SHP77 (cell line): ENCODE measurements at regions not wholly inside any gene's neighbourhood (a gene's known extent, or its start where the extent isn't known, plus 50 kb on each side); places are given as distances from the start of the nearest gene placed in this dataset.

Experiments used
- DNase-seq, 2 experiments: peaks; one replicate each; lab custom pipeline; 2025; lab: John Stamatoyannopoulos, UW

DNA sequence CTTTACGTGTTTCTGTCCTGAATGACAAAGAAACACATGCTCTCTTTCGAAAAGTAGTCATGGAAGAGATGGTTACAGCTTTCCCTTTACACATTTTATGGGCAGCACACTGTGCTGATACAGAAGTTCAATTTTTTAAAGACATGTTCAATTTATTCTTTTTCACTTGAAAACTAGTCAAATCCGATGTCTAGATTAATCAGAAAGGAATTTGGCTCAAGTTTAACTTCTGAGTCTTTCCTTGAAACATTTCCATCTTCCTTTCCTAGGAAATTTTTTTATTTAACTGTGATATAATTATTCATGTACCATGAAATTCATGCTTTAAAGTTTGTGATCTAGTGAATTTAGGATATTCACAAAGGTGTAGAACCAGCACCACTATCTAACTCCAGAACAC lies 360.1 kb downstream of the TNS3 start:
- no peak for DNase-seq

DNA sequence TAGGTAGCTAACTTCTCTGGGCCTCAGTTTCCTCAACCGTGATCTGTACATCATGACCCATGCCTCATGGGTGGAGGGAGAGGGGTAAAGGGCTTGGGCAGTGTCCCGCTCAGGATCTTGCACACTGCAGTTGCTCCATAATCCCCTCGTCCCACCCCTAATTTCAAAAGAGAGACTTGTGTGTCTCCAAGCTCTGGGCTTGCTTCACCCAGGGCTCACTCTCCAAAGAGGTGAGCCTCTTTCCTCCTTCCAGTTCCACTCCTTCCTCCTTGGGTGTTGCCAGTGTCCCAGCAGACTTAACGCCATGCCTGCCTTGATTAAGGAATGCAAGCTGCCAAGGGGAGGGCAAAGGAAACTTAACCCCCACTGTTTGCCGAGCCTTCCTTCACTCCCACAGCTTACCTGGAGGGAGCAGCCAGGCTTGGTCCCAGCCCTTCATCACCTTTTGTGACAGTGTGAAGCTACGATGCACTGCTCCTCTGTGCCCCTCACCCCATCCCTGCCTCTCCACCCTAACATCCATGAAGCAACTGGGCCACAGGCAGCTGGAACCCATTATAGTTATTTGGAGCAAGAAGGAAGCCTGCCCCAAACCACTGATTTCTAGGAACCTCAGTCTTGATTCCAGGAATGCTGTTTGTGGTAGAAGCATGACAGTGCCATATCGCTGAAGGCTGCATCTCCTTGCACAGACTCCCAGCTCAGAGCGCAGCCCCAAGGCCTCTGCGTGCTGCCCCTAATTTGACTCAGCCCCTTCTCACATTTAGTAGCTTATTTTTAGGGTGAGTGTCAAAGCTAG lies 363.3 kb downstream of the TNS3 start:
- no peak for DNase-seq

DNA sequence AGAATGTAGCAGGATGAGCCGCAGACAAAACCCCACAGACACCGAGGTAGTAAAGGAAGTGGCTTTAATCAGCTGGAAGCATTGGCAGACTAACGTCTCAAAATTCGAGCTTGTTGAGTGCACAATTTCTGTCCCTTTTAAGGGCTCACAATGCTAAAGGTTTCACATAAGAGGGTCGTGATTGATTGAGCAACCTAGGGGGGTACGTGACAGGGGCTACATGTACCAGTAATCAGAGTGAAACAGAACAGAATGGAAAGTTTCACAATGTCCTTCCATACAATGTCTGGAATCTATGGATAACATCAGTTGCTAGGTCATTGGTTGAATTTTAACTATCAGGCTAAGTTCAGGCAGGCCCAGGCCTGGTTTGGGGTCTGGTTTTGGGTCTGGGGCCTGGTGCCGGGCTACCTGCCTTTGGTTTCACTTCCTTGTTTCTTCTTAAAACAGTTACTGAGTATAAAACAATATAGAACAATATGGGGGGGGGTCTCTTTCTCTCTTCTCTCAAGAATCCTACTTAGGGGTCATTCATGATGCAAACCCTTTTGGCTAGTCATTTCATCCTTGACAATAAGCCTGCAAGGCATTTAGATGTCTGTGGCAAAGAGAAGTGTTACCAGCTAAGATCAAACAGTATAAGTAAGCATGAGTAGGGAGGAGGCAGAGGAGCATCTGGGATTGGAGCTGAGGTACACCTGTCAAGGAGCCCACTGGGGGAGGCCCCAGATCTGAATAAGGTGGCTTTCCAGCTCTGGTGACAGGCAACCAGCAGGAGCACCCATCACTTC lies 364.1 kb downstream of the TNS3 start:
- DNase-seq = no peak

DNA sequence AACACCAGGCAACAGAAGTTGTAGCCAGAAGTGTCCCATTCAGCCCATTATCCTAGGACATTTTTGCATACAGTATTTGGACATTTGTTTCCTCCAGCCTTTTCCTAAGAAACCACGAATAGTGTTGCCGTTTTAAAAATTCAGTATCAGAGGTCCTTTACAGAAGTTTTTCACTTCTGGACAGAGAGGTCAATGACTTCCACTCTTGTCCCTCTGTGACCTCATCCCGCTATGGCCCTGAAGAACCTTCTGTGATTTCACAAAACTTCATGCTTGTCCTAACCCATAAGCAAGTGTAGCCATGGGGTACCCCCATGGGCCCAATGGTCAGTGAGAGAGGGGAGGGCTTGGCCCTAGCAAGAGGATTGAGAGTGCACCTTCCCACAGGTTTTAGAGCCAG lies 364.8 kb downstream of the TNS3 start:
- no peak for DNase-seq

DNA sequence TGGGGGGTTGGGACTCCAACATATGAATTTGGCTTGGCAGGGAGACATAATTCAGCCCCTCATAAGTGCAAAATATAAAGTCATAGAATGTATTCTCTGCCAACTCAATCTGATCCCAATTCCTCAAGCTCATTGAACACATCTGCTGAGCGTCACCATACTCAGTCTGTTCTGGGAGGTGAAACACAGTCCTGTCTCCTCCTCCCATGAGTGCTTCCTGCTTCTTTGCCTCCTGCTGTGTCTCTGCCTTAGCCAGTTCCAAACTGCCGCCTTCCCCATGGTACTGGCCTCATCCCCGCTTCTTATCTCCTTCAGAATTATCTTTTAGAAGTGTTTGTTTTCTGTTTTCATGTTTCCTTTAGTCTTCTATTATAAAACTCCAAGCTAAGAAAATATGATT lies 365.5 kb downstream of the TNS3 start:
- DNase-seq = no peak

DNA sequence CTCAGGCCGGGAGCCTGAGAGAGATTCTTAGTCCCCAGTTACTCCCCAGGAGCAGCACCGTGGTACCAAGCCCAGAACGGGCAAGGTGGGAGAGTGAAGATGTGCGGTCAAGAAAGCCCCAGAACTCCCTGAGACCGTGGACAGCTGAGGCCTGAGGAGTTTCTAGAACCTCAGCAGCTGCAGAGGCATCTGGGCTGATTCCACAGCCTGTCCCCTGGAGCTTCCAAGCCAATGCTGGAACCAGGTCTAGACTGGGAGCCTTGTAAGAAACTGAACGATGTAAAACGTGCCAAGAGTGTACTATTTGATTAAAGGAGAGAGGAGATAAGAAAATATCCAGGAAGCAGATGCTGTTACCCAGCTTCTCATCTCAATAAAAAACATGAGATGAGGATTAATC lies 366.3 kb downstream of the TNS3 start:
- no peak for DNase-seq

DNA sequence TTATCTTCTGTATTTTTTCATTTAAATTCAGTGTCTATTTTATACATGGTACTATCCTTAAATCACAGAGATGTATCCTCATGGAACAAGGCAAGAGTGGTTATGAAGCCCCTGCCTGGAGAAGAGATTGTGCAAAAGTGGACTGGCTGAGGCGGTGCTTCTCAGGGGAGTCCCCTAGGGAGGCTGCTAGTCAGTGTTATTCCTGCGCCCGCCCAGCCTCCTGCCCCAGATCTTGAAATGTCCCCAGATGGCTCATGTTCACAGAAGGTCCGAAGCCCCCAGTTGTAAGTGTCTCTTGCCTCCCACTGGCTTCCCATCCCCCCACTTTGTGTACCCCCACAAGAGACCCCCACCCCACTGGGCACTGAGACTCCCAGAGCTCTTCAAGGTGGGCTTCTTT lies 366.9 kb downstream of the TNS3 start:
- DNase-seq = no peak

DNA sequence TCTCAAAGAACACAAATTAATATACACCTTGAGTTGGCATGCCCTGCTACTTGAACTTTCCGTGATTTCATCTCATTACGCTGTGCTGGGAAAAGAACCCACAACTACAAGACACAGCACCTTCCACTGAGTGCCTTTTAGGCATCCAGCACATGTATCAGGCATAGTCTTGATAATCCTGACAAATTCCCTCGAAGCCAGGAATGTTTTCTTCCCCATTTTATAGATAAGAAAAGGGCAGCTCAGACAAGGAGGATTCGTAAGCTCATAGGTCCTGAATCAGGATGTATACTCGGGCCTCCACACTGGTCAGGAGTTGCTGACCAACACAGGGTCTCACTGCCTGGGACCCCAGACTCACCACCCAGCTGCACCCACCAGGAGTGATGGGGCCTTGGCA lies 368.6 kb downstream of the TNS3 start:
- no peak for DNase-seq

DNA sequence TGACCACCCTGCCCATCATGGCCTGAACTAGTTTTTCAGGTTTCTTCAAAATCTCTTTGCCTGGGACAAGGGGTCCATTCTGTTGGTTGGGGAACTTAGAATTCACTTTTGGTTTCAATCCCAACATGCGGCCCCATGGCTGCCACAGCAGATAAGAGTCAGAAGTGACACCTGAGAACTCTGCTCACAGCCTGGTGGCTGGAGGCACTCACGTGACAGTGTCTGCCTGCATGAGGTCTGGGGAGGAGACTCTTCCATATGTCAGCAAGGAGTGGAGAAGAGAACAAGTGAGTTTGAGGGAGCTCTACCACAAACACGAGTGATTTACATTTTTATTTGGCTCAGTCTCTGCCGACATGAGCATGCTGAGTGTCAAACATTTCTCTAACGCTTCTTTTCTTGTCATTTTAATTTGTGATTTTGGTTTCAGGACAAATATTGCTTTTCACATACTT lies 370.4 kb downstream of the TNS3 start:
- no peak for DNase-seq

DNA sequence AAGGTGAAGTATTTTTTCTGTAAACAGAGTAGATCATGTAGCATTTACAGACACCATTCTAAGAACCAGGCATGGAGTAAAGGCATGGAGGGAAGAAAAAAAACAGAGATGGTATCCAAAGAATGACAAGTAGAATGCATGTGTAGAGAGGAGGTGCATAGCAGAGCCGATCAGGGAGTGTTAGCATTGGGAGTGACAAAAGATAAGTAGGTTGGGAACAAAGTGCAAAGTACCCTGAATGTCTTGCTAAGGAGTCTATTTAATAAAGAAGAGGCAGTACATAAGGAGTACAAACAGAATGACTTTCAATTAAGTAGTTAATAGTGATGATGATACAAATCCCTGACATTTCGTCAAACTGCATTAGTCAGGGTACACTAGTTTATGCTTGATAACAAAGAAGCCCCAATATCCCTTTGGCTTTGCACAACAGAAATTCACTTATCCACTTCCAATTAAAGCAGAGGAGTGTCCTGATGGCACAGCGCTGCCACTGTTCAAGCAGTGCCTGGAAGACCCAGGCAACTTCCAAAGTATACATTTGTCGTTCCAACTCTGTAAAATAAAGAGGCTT lies 371.5 kb downstream of the TNS3 start:
- DNase-seq = no peak

DNA sequence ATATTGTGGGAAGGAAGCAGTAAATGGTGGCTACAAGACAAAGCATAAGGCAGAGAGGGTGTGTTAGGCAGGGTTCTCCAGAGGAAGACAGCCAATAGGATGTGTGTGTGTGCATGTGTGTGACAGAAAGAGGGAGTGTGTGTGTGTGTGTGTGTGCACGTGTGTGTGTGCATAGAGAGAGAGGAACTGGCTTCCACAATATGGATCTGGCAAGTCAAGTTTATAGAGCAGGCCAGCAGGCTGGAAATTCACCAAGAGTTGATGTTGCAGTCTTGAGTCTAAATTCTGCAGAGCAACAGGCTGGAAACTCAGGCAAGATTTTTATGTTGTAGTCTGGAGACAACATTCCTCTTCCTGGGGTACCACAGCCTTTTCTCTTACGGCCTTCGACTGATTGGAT lies 374.0 kb downstream of the TNS3 start:
- DNase-seq = no peak

DNA sequence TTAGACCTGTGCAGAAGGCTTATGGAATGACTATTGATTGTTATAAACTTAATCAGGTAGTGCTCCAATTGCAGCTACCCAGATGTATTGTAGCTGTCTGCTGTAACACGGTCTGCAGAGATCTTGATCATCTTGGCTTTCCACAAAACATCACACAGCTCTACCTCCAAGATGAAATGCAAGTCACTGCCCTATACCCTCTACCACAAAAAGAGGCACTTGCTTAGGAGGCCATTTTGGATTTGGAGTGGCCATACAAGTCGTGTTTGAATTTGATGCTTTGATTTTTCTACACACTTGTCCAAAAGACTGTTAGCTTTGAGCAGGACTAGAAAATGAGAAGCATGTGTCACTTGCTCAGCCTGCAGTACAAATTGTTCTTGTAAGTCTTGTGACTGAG lies 377.2 kb downstream of the TNS3 start:
- no peak for DNase-seq

DNA sequence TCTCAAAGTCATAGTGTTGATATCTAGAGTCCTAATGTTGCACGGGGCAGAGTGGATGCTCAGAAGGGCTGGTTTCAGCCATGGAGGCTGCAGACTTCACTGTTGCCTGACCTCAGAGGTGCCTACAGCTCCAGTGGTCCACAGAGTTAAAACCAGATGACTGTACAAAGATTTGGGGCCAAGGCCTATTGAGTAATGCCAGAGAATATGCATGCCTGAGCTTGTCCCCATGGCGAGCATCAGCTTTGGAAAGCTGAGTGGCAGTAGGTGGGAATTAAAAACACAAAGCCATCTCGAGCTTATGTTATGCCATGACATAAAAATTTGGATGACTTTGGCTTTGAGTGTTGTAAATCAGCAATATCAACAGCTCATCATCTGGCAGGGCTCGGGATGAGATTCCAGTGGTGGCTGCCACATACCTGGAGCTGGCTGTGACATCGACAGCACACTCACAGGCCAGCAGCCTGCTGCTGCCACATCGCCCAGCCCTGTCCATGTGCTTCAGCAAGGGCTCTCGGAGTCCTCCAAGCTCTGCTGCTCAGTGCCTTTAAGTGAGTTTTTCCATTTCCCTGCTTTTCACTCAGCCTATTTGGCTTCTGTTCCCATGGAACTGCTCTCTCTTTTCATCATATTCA lies 379.6 kb downstream of the TNS3 start:
- no peak for DNase-seq

DNA sequence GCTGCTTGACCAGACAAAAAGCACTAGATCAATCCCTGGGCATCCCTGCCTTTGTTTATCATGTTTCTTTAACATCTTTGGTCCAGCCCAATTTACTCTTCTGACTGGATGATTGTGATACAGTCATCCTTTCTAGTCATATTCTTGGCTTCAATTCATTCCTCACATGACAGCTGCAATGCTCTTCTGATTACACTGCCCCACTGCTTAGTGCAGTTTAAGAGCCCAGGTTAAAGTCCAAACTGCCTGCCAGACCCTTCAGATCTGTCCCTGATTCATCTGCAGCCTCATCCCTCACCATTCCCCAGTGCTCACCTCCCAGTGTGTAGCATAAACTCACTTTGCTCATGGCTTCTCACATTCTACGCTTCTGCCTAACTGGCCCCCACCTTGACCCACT lies 383.8 kb downstream of the TNS3 start:
- no peak for DNase-seq

DNA sequence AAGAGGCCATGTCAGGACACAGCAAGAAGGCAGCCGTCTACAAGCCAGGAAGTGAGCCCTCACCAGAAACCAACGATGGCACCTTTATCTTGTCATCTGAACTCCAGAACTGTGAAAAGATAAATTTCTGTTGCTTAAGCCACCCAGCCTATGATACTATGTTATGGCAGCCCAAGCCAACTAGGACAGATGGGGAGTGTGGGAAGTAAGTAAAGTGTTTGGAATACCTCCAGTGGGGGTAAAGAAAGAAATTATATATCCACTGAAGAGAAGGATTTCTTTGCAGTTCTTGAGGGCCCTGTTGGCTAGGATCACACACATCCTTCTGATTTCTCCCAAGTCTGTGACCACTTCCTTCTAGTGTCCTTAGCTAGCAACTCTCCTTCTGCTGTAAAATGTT lies 384.4 kb downstream of the TNS3 start:
- DNase-seq = no peak

DNA sequence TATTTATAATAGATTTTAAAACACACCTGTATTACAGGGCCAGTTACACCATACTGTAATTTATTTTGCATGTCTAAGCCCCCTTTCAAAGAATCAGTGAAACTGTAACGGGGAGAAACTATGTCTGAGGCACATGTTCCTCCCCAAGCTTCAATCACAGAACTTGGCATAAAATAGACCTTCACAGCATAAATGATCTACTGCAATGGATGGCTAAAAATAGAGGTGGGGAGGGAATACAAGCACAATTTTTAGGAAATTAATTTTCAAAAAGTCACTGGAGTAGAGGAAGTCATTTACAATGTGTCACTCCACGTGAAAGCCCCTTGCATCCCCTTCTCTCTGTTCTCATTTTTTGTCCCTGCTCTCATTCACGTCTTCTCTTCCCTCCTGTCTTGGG lies 385.2 kb downstream of the TNS3 start:
- no peak for DNase-seq

DNA sequence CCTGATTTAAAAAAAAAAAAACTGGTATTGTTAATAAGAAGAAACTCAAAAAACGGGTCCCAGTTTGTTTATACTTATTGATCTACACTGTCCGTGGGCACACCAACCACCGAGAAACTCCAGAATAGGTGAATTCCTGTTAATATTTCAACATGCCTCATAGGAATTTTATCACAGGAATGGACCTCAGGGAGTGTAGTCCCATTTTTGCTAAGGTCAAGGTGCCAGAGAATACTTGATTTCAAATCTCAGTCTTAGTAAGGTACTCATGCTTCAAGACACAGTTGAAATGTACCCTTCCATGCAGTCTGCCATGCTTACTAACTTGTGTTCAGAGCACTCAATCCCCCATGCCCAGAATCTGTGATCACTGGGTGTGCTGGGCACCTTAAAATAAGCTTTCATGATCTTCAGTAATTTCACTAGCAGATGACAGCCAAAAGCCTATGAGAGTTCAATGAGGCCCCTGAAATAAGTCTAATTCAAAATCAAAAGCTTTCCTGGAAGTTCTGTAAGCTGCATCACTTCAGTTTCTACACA lies 385.7 kb downstream of the TNS3 start:
- no peak for DNase-seq

DNA sequence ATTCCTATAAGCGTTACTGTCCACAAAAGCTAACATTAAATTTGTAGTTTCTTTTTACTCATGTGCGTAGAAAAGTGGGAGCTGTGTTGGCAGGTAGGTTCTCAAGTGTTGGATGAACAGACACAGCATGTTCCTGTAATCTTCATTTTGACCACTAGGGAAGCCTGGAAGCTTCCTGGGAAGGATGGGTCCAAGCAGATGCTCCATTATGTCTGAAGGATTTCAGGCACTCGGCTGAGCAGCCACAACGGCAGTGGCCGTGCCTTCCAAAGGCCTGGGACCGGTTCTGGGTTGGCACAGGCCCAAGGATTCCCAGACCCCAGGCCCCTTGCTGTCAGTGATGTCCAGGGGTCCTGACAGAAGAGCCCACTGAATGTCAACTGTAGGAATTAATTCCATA lies 386.3 kb downstream of the TNS3 start:
- peak; percentile 22 to 26 for DNase-seq

DNA sequence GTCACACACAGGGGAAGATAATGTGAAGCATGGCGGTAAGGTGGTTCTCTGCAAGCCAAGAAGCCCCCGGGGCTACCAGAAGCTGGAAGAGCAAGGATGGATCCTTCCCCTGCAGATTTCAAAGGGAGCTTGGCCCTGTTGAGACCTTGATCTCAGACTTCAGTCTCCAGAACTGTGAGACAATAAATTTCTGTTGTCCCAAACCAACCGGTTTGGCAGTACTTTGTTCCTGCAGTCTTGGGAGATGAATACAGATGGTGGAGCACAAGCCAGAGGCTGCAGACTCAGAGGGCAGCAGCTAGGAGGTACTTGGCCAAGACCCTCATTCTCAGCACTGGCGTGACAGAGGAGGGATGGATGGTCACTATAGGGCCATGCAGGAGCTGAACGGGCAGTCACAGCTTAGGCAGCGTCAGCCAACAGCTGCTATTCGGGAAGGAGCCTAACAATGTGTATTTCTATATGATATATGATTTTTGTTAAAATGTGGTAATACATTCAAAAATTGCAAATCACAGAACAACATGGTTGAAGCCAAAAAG lies 387.3 kb downstream of the TNS3 start:
- DNase-seq = no peak

DNA sequence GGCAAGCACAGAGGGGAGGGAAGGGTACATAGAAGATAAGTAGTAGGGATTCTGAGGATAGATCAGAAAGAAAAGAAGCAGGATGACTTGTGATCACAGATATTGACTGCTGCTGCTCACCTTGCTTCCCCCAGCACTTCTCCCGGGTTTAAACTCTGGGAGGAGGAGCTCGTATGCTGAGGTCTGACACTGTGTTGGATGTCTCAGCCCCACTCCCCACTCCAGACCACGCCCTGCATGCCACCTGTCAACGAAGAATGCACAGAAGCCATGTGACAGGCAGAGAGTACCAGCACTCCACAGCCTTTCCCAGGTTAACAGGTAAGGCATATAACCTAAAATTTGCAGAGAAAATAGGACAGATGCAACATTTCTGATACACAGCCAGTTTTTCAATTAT lies 388.9 kb downstream of the TNS3 start:
- no peak for DNase-seq

DNA sequence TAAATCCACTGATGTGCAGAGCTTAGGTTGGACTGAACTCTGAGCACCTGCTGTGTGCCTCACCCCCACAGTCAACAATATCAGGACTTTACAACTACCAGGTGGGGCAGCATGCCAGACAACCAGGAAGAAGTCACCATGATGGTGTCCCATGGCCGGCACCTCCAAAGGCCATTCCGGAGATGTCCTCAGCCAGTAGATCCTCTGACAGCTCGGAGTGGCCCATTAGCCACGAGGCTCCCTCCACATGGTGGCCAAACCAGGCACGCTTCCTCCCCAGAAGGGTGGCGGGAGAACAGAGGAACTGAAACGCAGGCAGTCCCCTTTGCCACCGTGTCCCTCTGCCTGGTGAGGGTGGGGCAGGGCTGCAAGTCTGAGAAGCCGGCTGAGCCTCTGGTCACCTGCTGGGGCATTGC lies 390.0 kb downstream of the TNS3 start:
- DNase-seq = no peak

DNA sequence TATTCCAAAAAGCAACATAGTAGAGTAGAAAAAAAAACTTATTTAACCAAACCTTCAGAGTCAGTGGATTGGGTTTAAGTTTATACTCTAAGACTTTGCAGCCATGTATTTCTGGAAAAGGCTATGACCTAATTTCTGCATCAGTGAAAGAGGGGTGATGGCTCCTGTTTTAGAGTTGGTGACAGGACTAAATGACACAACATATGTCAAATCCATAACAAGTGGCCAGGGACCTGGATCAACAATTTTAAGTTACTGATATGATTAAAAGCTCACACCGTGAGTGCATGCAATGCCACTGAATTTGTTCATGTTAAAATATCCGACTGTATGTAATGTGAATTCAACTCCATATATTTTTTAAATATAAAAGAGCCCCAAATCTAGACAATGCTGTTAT lies 390.6 kb downstream of the TNS3 start:
- no peak for DNase-seq
